Medulla oblongata (tissue), 1 donor: ENCODE measurements at regions not wholly inside any gene's neighbourhood (a gene's known extent, or its start where the extent isn't known, plus 50 kb on each side); places are given as distances from the start of the nearest gene placed in this dataset.

Experiments
- DNase-seq: peaks from one replicate; pipeline ENCODE4 v3.0.0-alpha.2; 2015; ENCODE audit errors: extremely low spot score

- DNase-seq, result no peak
These were observed 331.1 kb downstream of the MLLT3 start for GRCh38 chr9:20291201-20291600.

GRCh38 chr9:20290257-20290656 is 332.0 kb downstream of the MLLT3 start:
- peak; percentile 3 for DNase-seq

GRCh38 chr9:20289423-20290010 is 332.8 kb downstream of the MLLT3 start:
- peak; percentile 70 for DNase-seq

- no peak for DNase-seq
These were observed 335.3 kb downstream of the MLLT3 start for GRCh38 chr9:20286969-20287368.

GRCh38 chr9:20286154-20286700 is 336.1 kb downstream of the MLLT3 start:
- DNase-seq, result no peak

- no peak for DNase-seq
These were observed 337.6 kb downstream of the MLLT3 start for GRCh38 chr9:20284601-20285289.

GRCh38 chr9:20280330-20280729 is 342.0 kb downstream of the MLLT3 start:
- no peak for DNase-seq

- DNase-seq, result no peak
These were observed 345.5 kb downstream of the MLLT3 start for GRCh38 chr9:20276762-20277161.

- DNase-seq, result no peak
These were observed 350.6 kb downstream of the MLLT3 start for GRCh38 chr9:20271723-20272122.

GRCh38 chr9:20271096-20271495 is 351.2 kb downstream of the MLLT3 start:
- DNase-seq, result no peak

- no peak for DNase-seq
These were observed 352.1 kb downstream of the MLLT3 start for GRCh38 chr9:20270161-20270560.

GRCh38 chr9:20269620-20270019 is 352.7 kb downstream of the MLLT3 start:
- DNase-seq, result no peak

- no peak for DNase-seq
These were observed 357.4 kb downstream of the MLLT3 start for GRCh38 chr9:20264896-20265295.

- no peak for DNase-seq
These were observed 359.7 kb downstream of the MLLT3 start for GRCh38 chr9:20262611-20263010.

GRCh38 chr9:20256284-20256948 is 365.9 kb downstream of the MLLT3 start:
- DNase-seq, result no peak

GRCh38 chr9:20255052-20255451 is 367.2 kb downstream of the MLLT3 start:
- DNase-seq, result no peak

GRCh38 chr9:20253635-20254034 is 368.7 kb downstream of the MLLT3 start:
- no peak for DNase-seq

- DNase-seq, result no peak
These were observed 369.5 kb downstream of the MLLT3 start for GRCh38 chr9:20252778-20253177.

GRCh38 chr9:20250791-20251190 is 371.5 kb downstream of the MLLT3 start:
- no peak for DNase-seq

- no peak for DNase-seq
These were observed 378.0 kb downstream of the MLLT3 start for GRCh38 chr9:20244271-20244670.

GRCh38 chr9:20243841-20244240 is 378.5 kb downstream of the MLLT3 start:
- DNase-seq, result no peak

- DNase-seq, result no peak
These were observed 379.6 kb downstream of the MLLT3 start for GRCh38 chr9:20242510-20243189.
